Esophagus squamous epithelium (tissue), 5 donors: ENCODE measurements at regions not wholly inside any gene's neighbourhood (a gene's known extent, or its start where the extent isn't known, plus 50 kb on each side); places are given as distances from the start of the nearest gene placed in this dataset.
"Not testable (repeated sequence)": the region's sequence is repeated elsewhere in the genome, so short reads cannot be mapped to it uniquely, and the experiment has no call there.

ENCODE experiments used
- DNase-seq: peaks from one replicate; lab custom pipeline; 2025; lab: John Stamatoyannopoulos, UW
- H3K27ac ChIP-seq, 4 donors: fragments of 200-600 bp; sonication (generic); one replicate each; pipeline ENCODE4 v1.5.1; 2016 to 2019; ENCODE audit warnings: mild to moderate bottlenecking in 1 of 4
- H3K27me3 ChIP-seq, 4 donors: fragments of 200-600 bp; sonication (generic); 1 replicate in 3 of 4; 2 replicates in 1 of 4; pipeline versions ENCODE4 v1.5.1 to v1.6.0; 2017 to 2021; ENCODE audit warnings: antibody characterized with exemption in 1 of 4
- H3K36me3 ChIP-seq, 3 donors: fragments of 200-600 bp; sonication (generic); one replicate each; pipeline ENCODE4 v1.5.1; 2016 to 2019
- H3K4me1 ChIP-seq, 3 donors: fragments of 200-600 bp; sonication (generic); one replicate each; pipeline ENCODE4 v1.5.1; 2017 to 2019
- H3K4me3 ChIP-seq, 4 donors: fragments of 200-600 bp; sonication (generic); 1 replicate in 3 of 4; 2 replicates in 1 of 4; pipeline ENCODE4 v1.5.1; 2016 to 2019; ENCODE audit warnings: mild to moderate bottlenecking in 2 of 4, moderate library complexity in 1 of 4
- H3K9me3 ChIP-seq, 3 donors: fragments of 200-600 bp; sonication (generic); one replicate each; pipeline ENCODE4 v1.5.1; 2016 to 2019
- CTCF ChIP-seq, 6 experiments: fragments of 450-650 bp in 4 of 6; fragments of 200-600 bp in 2 of 6; sonication (generic) in 2 of 6; IDR thresholded peaks; one replicate each; pipeline ENCODE4 v1.5.1; 2016 to 2019; ENCODE audit warnings: antibody characterized with exemption in 6 of 6, mild to moderate bottlenecking in 4 of 6, moderate library complexity in 4 of 6
- POLR2A ChIP-seq, 4 donors: fragments of 450-650 bp; IDR thresholded peaks; one replicate each; pipeline ENCODE4 v1.6.1; 2017; ENCODE audit warnings: antibody characterized with exemption in 4 of 4, mild to moderate bottlenecking in 4 of 4, moderate library complexity in 3 of 4
- WGBS, 2 donors: methylation state at CpG; one replicate each; pipeline ENCODE4 v1.1.5; 2018; 5-methylcytosine and 5-hydroxymethylcytosine counted together
- intact Hi-C: fragments of 100-400 bp; cut with DNase I; formaldehyde crosslinking; loops from one replicate; pipeline ENCODE4 v1.15.0; 2022
- donor health status: DM: yes; HTN: yes; CAD: no.

GRCh38 chr16:88330971-88331890 lies 51.5 kb upstream of the ZNF469 start:
- H3K27ac ChIP-seq = peak overlapping the region in 1 of 4 donors; percentile 69
- intact Hi-C loops = no loop called here
- no peaks in the 10 kb centered on the region for H3K27me3 ChIP-seq

GRCh38 chr16:88331989-88332920 lies 50.5 kb upstream of the ZNF469 start:
- Histone ChIP-seq H3K36me3 (no peaks in the 10 kb centered on the region), H3K9me3 (no peaks in the 10 kb centered on the region), H3K4me3 (no peak overlapping the region), H3K27me3 (no peaks in the 10 kb centered on the region), H3K27ac (peak overlapping the region; percentile 12 to 69 (median 30)), H3K4me1 (peaks cover 10 to 20% (median 14%) of the 10 kb centered on the region in 3 donors)
- WGBS, 2 donors = 35 to 39% methylated on average over 9 to 13 of the region's 23 CpGs
- intact Hi-C loops = no loop called here
- DNase-seq = no peak
- TF ChIP-seq POLR2A (IDR thresholded peaks at IDR 0.05) (no peak), CTCF (IDR thresholded peaks at IDR 0.05) (no peak)

More at GRCh38 chr16:88330971-88331890, 51.5 kb upstream of the ZNF469 start:
- TF ChIP-seq CTCF (IDR thresholded peaks at IDR 0.05) = no peak
- no peak for TF ChIP-seq POLR2A (IDR thresholded peaks at IDR 0.05)
- 91 to 93% methylated on average over 15 of the region's 15 CpGs for WGBS, 2 donors
- H3K9me3 ChIP-seq = no peaks in the 10 kb centered on the region
- H3K4me1 ChIP-seq = peaks cover 10 to 20% (median 14%) of the 10 kb centered on the region in 3 donors
- H3K4me3 ChIP-seq = no peak overlapping the region
- H3K36me3 ChIP-seq = no peaks in the 10 kb centered on the region
- no peak for DNase-seq

- H3K9me3 ChIP-seq, DNase-seq, H3K36me3 ChIP-seq, H3K27me3 ChIP-seq, H3K4me3 ChIP-seq, intact Hi-C loops: not testable (repeated sequence)
- peaks cover 10 to 20% (median 14%) of the 10 kb centered on the region in 3 donors for H3K4me1 ChIP-seq
- WGBS, 2 donors = 32 to 47% methylated on average over 12 to 13 of the region's 33 CpGs
- H3K27ac ChIP-seq = peak overlapping the region; percentile 12 to 69 (median 30)
These were observed 49.6 kb upstream of the ZNF469 start for GRCh38 chr16:88332921-88333825.
